ENCODE measurements at regions not wholly inside any gene's neighbourhood (a gene's known extent, or its start where the extent isn't known, plus 50 kb on each side); places are given as distances from the start of the nearest gene placed in this dataset.

DNA sequence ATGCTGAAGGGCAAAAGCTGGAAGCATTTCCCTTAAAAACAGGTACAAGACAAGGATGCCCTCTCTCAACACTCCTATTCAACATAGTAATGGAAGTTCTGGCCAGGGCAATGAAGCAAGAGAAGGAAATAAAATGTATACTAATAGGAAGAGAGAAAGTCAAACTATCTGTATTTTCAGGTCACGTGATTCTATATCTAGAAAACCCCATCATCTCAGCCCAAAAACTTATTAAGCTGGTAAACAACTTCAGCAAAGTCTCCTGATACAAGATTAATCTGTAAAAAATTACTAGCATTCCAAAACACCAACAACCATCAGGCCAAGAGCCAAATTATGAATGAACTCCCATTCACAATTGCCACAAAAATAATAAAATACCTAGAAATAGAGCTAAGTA, 213.2 kb upstream of the CNTNAP5 start:
- TF ChIP-seq, protein P1, sequence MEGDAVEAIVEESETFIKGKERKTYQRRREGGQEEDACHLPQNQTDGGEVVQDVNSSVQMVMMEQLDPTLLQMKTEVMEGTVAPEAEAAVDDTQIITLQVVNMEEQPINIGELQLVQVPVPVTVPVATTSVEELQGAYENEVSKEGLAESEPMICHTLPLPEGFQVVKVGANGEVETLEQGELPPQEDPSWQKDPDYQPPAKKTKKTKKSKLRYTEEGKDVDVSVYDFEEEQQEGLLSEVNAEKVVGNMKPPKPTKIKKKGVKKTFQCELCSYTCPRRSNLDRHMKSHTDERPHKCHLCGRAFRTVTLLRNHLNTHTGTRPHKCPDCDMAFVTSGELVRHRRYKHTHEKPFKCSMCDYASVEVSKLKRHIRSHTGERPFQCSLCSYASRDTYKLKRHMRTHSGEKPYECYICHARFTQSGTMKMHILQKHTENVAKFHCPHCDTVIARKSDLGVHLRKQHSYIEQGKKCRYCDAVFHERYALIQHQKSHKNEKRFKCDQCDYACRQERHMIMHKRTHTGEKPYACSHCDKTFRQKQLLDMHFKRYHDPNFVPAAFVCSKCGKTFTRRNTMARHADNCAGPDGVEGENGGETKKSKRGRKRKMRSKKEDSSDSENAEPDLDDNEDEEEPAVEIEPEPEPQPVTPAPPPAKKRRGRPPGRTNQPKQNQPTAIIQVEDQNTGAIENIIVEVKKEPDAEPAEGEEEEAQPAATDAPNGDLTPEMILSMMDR (IDR thresholded peaks at IDR 0.05) = no peak
- no peak for TF ChIP-seq POLR2A (IDR thresholded peaks at IDR 0.05)

All from right lobe of liver (tissue), 4 donors.